Prostate gland (tissue), 2 donors: ENCODE measurements at regions not wholly inside any gene's neighbourhood (a gene's known extent, or its start where the extent isn't known, plus 50 kb on each side); places are given as distances from the start of the nearest gene placed in this dataset.

Source experiments
- POLR2A ChIP-seq: fragments of 450-650 bp; IDR thresholded peaks from one replicate; pipeline ENCODE4 v1.6.1; 2016; ENCODE audit warnings: antibody characterized with exemption, mild to moderate bottlenecking
- POLR2AphosphoS5 ChIP-seq: sonication (generic); formaldehyde crosslinking; IDR thresholded peaks from one replicate; pipeline ENCODE4 v1.6.1; 2017; ENCODE audit warnings: antibody characterized with exemption
- TF ChIP-seq, protein P1 (sequence below), 4 experiments: fragments of 200-600 bp in 2 of 4; fragments of 450-650 bp in 2 of 4; sonication (generic) in 2 of 4; IDR thresholded peaks; 1 replicate in 3 of 4; 2 replicates in 1 of 4; pipeline ENCODE4 v1.5.1; 2016 to 2019; ENCODE audit warnings: antibody characterized with exemption in 4 of 4, mild to moderate bottlenecking in 2 of 4, moderate library complexity in 2 of 4

DNA sequence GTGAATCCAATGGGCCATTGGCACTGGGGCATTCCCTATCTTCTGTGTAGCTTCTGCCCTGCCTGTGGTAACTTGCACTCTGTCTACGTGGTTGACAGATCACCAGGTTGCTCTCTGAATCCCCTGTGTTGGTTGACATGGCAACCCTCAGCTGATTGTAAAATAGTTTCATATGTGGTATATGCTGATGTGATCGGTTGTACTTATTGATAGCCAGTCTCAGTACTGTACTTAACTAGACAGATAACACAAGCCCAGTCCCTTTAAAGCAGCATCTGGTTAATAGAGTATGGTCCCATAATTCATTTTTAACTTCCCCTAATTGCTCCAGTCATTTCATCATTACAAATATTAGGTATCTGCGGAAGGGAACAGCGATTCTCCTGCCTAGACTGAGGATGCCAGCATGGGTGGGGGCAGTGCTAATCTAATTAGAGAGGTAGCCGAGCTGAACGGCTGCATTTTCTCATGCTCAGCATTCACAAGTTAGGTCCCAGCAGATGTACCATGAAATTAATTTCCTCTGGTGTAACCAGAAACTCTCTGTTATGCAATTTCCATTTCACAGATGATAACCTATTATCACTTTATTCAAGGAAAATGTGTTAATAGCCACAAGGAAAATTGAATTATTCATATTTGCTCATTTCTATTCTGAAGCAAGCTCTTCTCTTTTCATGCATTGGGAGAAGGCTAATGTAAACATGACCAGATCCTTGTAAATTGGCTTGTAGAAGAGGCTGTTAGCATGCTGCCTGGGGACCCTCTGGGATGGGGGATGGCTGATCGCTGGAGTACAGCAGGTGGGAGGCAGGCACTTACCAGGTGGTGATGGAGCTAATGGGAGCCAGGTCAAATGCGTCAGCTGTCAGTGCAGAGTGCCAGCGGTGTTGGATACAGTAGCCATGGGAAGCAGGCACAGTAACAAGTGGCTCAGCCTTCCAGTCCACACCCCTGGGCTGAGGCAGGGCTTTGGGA is 608.3 kb downstream of the GALR1 start:
- TF ChIP-seq POLR2A (no peak), POLR2AphosphoS5 (no peak)
- TF ChIP-seq, protein P1, sequence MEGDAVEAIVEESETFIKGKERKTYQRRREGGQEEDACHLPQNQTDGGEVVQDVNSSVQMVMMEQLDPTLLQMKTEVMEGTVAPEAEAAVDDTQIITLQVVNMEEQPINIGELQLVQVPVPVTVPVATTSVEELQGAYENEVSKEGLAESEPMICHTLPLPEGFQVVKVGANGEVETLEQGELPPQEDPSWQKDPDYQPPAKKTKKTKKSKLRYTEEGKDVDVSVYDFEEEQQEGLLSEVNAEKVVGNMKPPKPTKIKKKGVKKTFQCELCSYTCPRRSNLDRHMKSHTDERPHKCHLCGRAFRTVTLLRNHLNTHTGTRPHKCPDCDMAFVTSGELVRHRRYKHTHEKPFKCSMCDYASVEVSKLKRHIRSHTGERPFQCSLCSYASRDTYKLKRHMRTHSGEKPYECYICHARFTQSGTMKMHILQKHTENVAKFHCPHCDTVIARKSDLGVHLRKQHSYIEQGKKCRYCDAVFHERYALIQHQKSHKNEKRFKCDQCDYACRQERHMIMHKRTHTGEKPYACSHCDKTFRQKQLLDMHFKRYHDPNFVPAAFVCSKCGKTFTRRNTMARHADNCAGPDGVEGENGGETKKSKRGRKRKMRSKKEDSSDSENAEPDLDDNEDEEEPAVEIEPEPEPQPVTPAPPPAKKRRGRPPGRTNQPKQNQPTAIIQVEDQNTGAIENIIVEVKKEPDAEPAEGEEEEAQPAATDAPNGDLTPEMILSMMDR (IDR thresholded peaks at IDR 0.05) = no peak
